ENCODE measurements at regions not wholly inside any gene's neighbourhood (a gene's known extent, or its start where the extent isn't known, plus 50 kb on each side); places are given as distances from the start of the nearest gene placed in this dataset.
A peak's percentile ranks its signal among the peaks of the same experiment; 100 is the strongest.
"Not testable (repeated sequence)": the region's sequence is repeated elsewhere in the genome, so short reads cannot be mapped to it uniquely, and the experiment has no call there.

GRCh38 chr2:240237609-240238174 is 97.2 kb upstream of the OTOS start:
- H3K27ac Mint-ChIP-seq, result no peak overlapping the region
- no peaks in the 10 kb centered on the region for H3K36me3 Mint-ChIP-seq (ENCODE audit: low read depth)
- no peak overlapping the region for H3K4me3 Mint-ChIP-seq
- peak; percentile 2 for DNase-seq
- peaks cover 15% of the 10 kb centered on the region for H3K27me3 Mint-ChIP-seq
- peaks cover 2% of the 10 kb centered on the region for H3K4me1 Mint-ChIP-seq (ENCODE audit: low read depth)
- no peaks in the 10 kb centered on the region for H3K9me3 Mint-ChIP-seq

- H3K27ac Mint-ChIP-seq, result no peak overlapping the region
- no peak overlapping the region for H3K4me3 Mint-ChIP-seq
- no peaks in the 10 kb centered on the region for H3K9me3 Mint-ChIP-seq
- H3K4me1 Mint-ChIP-seq (ENCODE audit: low read depth), result peaks cover 2% of the 10 kb centered on the region
- peaks cover 15% of the 10 kb centered on the region for H3K27me3 Mint-ChIP-seq
- no peak for DNase-seq
- H3K36me3 Mint-ChIP-seq (ENCODE audit: low read depth), result no peaks in the 10 kb centered on the region
These were observed 97.7 kb upstream of the OTOS start for GRCh38 chr2:240238201-240238600.

GRCh38 chr2:240238786-240239185 is 98.3 kb upstream of the OTOS start:
- H3K9me3 Mint-ChIP-seq, result no peaks in the 10 kb centered on the region
- H3K36me3 Mint-ChIP-seq (ENCODE audit: low read depth), result no peaks in the 10 kb centered on the region
- H3K27me3 Mint-ChIP-seq, result peaks cover 15% of the 10 kb centered on the region
- no peak overlapping the region for H3K4me3 Mint-ChIP-seq
- H3K27ac Mint-ChIP-seq, result no peak overlapping the region
- H3K4me1 Mint-ChIP-seq (ENCODE audit: low read depth), result peaks cover 2% of the 10 kb centered on the region
- no peak for DNase-seq

GRCh38 chr2:240239325-240239724 is 98.9 kb upstream of the OTOS start:
- no peaks in the 10 kb centered on the region for H3K36me3 Mint-ChIP-seq (ENCODE audit: low read depth)
- no peaks in the 10 kb centered on the region for H3K4me1 Mint-ChIP-seq (ENCODE audit: low read depth)
- H3K27ac Mint-ChIP-seq, result no peak overlapping the region
- no peak overlapping the region for H3K4me3 Mint-ChIP-seq
- H3K27me3 Mint-ChIP-seq, result peaks cover 17% of the 10 kb centered on the region
- no peak for DNase-seq
- H3K9me3 Mint-ChIP-seq, result no peaks in the 10 kb centered on the region

GRCh38 chr2:240240017-240240734 is 99.7 kb upstream of the OTOS start:
- H3K36me3 Mint-ChIP-seq (ENCODE audit: low read depth), result no peaks in the 10 kb centered on the region
- no peak overlapping the region for H3K27ac Mint-ChIP-seq
- peaks cover 21% of the 10 kb centered on the region for H3K27me3 Mint-ChIP-seq
- no peaks in the 10 kb centered on the region for H3K9me3 Mint-ChIP-seq
- no peaks in the 10 kb centered on the region for H3K4me1 Mint-ChIP-seq (ENCODE audit: low read depth)
- H3K4me3 Mint-ChIP-seq, result no peak overlapping the region
- no peak for DNase-seq

GRCh38 chr2:240240781-240241180 is 100.3 kb upstream of the OTOS start:
- H3K4me3 Mint-ChIP-seq, result no peak overlapping the region
- no peaks in the 10 kb centered on the region for H3K36me3 Mint-ChIP-seq (ENCODE audit: low read depth)
- no peak overlapping the region for H3K27ac Mint-ChIP-seq
- no peaks in the 10 kb centered on the region for H3K9me3 Mint-ChIP-seq
- no peak for DNase-seq
- no peaks in the 10 kb centered on the region for H3K4me1 Mint-ChIP-seq (ENCODE audit: low read depth)
- peaks cover 25% of the 10 kb centered on the region for H3K27me3 Mint-ChIP-seq

- Mint-ChIP-seq H3K36me3 (ENCODE audit: low read depth) (no peaks in the 10 kb centered on the region), H3K27ac (no peak overlapping the region), H3K9me3 (no peaks in the 10 kb centered on the region), H3K27me3 (peaks cover 32% of the 10 kb centered on the region), H3K4me1 (ENCODE audit: low read depth) (no peaks in the 10 kb centered on the region), H3K4me3 (no peak overlapping the region)
- DNase-seq, result no peak
These were observed 101.1 kb upstream of the OTOS start for GRCh38 chr2:240241572-240241971.

- H3K27ac Mint-ChIP-seq, H3K4me3 Mint-ChIP-seq: not testable (repeated sequence)
- peaks cover 41% of the 10 kb centered on the region for H3K27me3 Mint-ChIP-seq
These were observed 102.6 kb upstream of the OTOS start for GRCh38 chr2:240243049-240243448.

GRCh38 chr2:240244543-240244942 is 104.1 kb upstream of the OTOS start:
- H3K27ac Mint-ChIP-seq, result no peak overlapping the region
- no peaks in the 10 kb centered on the region for H3K4me1 Mint-ChIP-seq (ENCODE audit: low read depth)
- no peak overlapping the region for H3K4me3 Mint-ChIP-seq
- no peak for DNase-seq
- peaks cover 43% of the 10 kb centered on the region for H3K27me3 Mint-ChIP-seq
- no peaks in the 10 kb centered on the region for H3K36me3 Mint-ChIP-seq (ENCODE audit: low read depth)
- no peaks in the 10 kb centered on the region for H3K9me3 Mint-ChIP-seq

More at GRCh38 chr2:240243049-240243448, 102.6 kb upstream of the OTOS start:
- not testable (repeated sequence) for H3K9me3 Mint-ChIP-seq; H3K4me1 Mint-ChIP-seq (ENCODE audit: low read depth); H3K36me3 Mint-ChIP-seq (ENCODE audit: low read depth); DNase-seq

GRCh38 chr2:240245184-240245583 is 104.7 kb upstream of the OTOS start:
- no peaks in the 10 kb centered on the region for H3K9me3 Mint-ChIP-seq
- DNase-seq, result no peak
- no peak overlapping the region for H3K4me3 Mint-ChIP-seq
- H3K27me3 Mint-ChIP-seq, result peaks cover 46% of the 10 kb centered on the region
- H3K27ac Mint-ChIP-seq, result no peak overlapping the region
- no peaks in the 10 kb centered on the region for H3K4me1 Mint-ChIP-seq (ENCODE audit: low read depth)
- H3K36me3 Mint-ChIP-seq (ENCODE audit: low read depth), result no peaks in the 10 kb centered on the region

- H3K9me3 Mint-ChIP-seq, result no peaks in the 10 kb centered on the region
- no peak for DNase-seq
- H3K4me3 Mint-ChIP-seq, result no peak overlapping the region
- no peaks in the 10 kb centered on the region for H3K4me1 Mint-ChIP-seq (ENCODE audit: low read depth)
- peaks cover 47% of the 10 kb centered on the region for H3K27me3 Mint-ChIP-seq
- H3K27ac Mint-ChIP-seq, result no peak overlapping the region
- H3K36me3 Mint-ChIP-seq (ENCODE audit: low read depth), result no peaks in the 10 kb centered on the region
These were observed 105.2 kb upstream of the OTOS start for GRCh38 chr2:240245706-240246105.

- no peaks in the 10 kb centered on the region for H3K36me3 Mint-ChIP-seq (ENCODE audit: low read depth)
- peaks cover 47% of the 10 kb centered on the region for H3K27me3 Mint-ChIP-seq
- H3K27ac Mint-ChIP-seq, result no peak overlapping the region
- no peak for DNase-seq
- H3K4me1 Mint-ChIP-seq (ENCODE audit: low read depth), result no peaks in the 10 kb centered on the region
- no peaks in the 10 kb centered on the region for H3K9me3 Mint-ChIP-seq
- H3K4me3 Mint-ChIP-seq, result no peak overlapping the region
These were observed 105.8 kb upstream of the OTOS start for GRCh38 chr2:240246173-240246820.

GRCh38 chr2:240247241-240247867 is 106.9 kb upstream of the OTOS start:
- H3K4me1 Mint-ChIP-seq (ENCODE audit: low read depth), result no peaks in the 10 kb centered on the region
- peaks cover 47% of the 10 kb centered on the region for H3K27me3 Mint-ChIP-seq
- H3K36me3 Mint-ChIP-seq (ENCODE audit: low read depth), result no peaks in the 10 kb centered on the region
- DNase-seq, result no peak
- H3K9me3 Mint-ChIP-seq, result no peaks in the 10 kb centered on the region
- no peak overlapping the region for H3K4me3 Mint-ChIP-seq
- no peak overlapping the region for H3K27ac Mint-ChIP-seq

GRCh38 chr2:240247868-240248720 is 107.6 kb upstream of the OTOS start:
- Mint-ChIP-seq H3K4me3 (no peak overlapping the region), H3K27me3 (peaks cover 45% of the 10 kb centered on the region), H3K4me1 (ENCODE audit: low read depth) (no peaks in the 10 kb centered on the region), H3K27ac (no peak overlapping the region), H3K9me3 (no peaks in the 10 kb centered on the region), H3K36me3 (ENCODE audit: low read depth) (no peaks in the 10 kb centered on the region)
- DNase-seq, result no peak

Data from activated T-cell treated with anti-CD3 and anti-CD28 coated beads, Interleukin-2, amount 50 U/mL, for 24 hours (primary cell).